NB4 (cell line): ENCODE measurements at regions not wholly inside any gene's neighbourhood (a gene's known extent, or its start where the extent isn't known, plus 50 kb on each side); places are given as distances from the start of the nearest gene placed in this dataset.

Experiments used
- DNase-seq: peaks from one replicate; pipeline ENCODE4 v3.0.0; 2010; ENCODE audit warnings: low read depth
- H3K4me3 ChIP-seq: one replicate; pipeline ENCODE4 v1.5.1; 2011; ENCODE audit warnings: mild to moderate bottlenecking, low read depth, low read length, moderate library complexity
- MYC ChIP-seq: IDR thresholded peaks from 2 replicates; pipeline ENCODE4 v1.6.1; 2011; ENCODE audit warnings: low read depth, low read length
- POLR2A ChIP-seq: IDR thresholded peaks from 2 replicates; pipeline ENCODE4 v1.6.1; 2011; ENCODE audit warnings: mild to moderate bottlenecking; ENCODE audit not compliant: insufficient read length; ENCODE audit errors: extremely low read depth
- TF ChIP-seq, protein P1 (sequence below): IDR thresholded peaks from 2 replicates; pipeline ENCODE4 v1.6.1; 2011; ENCODE audit warnings: low read depth, low read length
- TF ChIP-seq, protein P2 (sequence below): IDR thresholded peaks from one replicate; pipeline ENCODE4 v1.5.1; 2012; ENCODE audit warnings: low read depth, low read length

DNA sequence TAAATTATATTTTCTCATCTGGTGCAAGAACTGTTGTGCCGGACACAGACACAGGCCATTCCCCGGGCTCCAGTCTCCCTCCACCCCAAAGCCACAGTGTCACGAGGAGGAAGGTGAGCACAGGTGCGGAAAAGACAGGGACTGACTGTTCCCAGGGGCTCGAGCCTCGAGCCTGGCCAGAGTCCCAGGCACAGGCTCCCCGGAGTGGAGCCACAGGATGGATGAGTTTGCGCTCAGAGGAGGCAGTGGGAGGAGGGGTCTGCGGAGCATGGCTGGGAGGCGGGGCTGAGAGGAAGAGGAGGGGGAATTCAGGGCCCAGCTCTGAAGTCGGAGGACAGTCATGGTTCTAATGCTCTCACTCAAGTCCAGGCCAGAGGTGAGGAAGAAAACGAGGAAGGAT is 284.8 kb downstream of the SMOC2 start:
- TF ChIP-seq POLR2A (no peak), MYC (no peak)
- TF ChIP-seq, protein P1, sequence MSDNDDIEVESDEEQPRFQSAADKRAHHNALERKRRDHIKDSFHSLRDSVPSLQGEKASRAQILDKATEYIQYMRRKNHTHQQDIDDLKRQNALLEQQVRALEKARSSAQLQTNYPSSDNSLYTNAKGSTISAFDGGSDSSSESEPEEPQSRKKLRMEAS, result no peak
- TF ChIP-seq, protein P2, sequence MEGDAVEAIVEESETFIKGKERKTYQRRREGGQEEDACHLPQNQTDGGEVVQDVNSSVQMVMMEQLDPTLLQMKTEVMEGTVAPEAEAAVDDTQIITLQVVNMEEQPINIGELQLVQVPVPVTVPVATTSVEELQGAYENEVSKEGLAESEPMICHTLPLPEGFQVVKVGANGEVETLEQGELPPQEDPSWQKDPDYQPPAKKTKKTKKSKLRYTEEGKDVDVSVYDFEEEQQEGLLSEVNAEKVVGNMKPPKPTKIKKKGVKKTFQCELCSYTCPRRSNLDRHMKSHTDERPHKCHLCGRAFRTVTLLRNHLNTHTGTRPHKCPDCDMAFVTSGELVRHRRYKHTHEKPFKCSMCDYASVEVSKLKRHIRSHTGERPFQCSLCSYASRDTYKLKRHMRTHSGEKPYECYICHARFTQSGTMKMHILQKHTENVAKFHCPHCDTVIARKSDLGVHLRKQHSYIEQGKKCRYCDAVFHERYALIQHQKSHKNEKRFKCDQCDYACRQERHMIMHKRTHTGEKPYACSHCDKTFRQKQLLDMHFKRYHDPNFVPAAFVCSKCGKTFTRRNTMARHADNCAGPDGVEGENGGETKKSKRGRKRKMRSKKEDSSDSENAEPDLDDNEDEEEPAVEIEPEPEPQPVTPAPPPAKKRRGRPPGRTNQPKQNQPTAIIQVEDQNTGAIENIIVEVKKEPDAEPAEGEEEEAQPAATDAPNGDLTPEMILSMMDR, result no peak
- no peak for DNase-seq
- H3K4me3 ChIP-seq, result no peak overlapping the region

DNA sequence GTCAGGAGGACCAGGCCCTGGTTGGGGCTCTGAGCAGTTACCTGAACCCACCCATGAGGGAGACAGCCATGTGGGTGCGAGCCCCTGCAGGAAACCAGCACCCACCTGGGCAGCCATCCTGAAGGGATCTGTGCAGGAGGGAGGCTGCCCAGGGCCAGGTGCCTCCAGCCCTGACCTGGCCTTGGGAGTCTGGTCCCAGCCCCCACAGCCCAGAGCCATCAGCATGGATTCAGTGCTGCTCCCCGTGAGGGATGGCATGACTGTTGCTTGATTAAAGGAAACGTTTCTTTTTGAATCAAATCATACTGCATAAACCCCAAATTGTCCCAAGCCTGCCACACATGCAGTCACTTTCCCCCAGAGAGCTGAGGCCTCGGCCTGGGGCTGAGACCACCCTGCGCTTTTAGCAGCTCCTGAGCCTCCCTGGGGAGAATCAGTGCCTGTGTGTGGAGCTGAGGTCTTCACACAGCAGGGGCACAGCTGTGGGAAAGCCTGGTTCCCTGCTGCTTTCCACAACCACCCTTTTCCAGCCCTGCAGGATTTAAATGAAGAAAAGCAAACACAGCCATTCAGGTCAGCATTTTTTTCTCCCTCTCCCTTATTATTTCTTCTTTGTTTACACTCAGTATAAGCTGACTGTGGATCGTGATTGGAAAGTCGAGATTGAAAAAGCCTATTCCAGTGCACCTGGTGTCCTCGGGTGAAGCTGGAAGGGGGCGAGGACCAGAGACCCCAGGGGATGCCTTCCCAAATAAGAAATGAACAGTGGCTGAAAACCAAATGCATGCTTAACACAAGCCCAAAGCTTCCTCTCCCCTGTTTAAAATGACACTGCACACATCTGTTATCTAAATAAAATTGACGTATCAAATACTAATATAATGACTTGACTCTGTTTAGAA is 283.9 kb downstream of the SMOC2 start:
- DNase-seq, result no peak
- TF ChIP-seq MYC, result no peak
- TF ChIP-seq, protein P1, result no peak
- H3K4me3 ChIP-seq, result no peak overlapping the region

DNA sequence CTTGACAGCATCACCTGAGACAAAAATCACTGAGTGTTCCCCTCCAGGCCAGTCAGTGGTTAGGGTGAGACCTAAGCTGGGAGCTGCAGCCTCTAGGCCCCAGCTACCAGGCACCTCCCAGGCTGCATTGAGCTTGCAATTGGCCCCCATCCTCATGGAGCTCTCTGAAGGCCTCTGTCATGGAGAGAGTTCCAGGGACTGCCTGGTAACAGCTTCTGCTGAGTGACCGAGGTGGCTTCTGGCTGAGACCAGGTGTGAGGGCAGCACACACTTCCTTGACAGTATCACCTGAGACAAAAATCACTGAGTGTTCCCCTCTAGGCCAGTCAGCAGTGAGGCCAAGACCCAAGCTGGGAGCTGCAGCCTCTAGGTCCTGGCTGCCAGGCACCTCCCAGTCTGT is 283.0 kb downstream of the SMOC2 start:
- DNase-seq, result no peak
- TF ChIP-seq POLR2A, result no peak
- TF ChIP-seq, protein P1, result no peak
- TF ChIP-seq MYC, result no peak
- TF ChIP-seq, protein P2, result no peak
- H3K4me3 ChIP-seq, result no peak overlapping the region

DNA sequence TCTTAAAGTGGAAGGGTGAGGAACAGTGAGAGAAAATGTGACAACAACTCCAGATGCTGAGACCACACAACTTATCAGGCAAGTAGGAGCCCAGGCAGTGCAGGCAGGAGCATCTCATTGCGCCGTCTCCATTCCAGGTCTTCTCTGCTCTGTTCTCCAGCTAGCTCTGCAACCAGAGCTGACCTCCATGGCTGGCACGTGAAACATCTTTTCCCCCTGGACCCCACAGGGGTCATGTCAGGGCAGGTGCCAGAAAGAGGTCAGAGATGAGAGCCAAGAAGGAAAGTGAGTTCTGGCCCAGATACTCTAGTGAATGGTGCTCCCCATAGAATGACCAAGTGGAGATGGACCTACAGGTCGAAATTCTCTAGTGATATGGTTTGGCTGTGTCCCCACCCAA is 281.4 kb downstream of the SMOC2 start:
- no peak overlapping the region for H3K4me3 ChIP-seq
- no peak for TF ChIP-seq POLR2A
- TF ChIP-seq, protein P2, result no peak

DNA sequence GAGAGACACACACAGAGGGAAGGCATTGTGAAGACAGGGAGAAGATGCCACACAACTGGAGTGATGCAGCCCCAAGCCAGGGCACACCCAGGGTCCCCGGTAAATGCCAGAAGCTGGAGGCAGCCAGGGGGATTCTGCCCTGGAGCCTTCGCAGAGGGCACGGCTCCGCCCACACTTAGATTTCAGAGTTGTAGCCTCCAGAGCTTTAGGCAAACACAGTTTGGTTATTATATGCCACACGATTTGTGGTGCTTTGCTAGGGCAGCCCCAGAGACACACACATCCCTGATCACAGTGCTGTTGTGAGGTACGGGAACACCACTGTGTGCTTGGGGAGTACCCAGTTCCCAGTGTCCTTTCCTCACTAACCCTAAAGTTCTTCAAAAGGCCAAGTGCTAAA is 280.6 kb downstream of the SMOC2 start:
- no peak for DNase-seq
- no peak overlapping the region for H3K4me3 ChIP-seq
- TF ChIP-seq, protein P1, result no peak
- no peak for TF ChIP-seq MYC
- TF ChIP-seq, protein P2, result no peak
- TF ChIP-seq POLR2A, result no peak

More for the DNA sequence above, 281.4 kb downstream of the SMOC2 start:
- DNase-seq, result no peak

DNA sequence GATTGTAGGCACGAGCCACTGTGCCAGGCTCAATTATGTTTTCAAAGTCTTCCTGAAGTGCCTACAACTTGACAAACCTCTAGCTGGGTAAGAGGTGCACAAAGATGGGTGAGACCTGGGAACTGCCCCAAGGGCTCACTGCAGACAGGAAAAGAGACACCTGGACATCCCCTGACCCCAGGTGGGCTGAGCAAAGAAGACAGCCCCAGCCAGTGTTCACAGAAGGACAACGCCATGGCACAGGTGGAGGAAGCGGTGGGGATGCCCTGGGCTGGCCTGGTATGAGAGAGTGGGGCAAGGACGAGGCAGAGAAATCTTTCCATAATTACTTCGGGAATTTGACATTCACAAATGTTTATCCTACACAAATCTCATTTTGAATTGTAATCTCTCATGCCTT is 278.9 kb downstream of the SMOC2 start:
- DNase-seq, result no peak
- no peak overlapping the region for H3K4me3 ChIP-seq
- no peak for TF ChIP-seq MYC

DNA sequence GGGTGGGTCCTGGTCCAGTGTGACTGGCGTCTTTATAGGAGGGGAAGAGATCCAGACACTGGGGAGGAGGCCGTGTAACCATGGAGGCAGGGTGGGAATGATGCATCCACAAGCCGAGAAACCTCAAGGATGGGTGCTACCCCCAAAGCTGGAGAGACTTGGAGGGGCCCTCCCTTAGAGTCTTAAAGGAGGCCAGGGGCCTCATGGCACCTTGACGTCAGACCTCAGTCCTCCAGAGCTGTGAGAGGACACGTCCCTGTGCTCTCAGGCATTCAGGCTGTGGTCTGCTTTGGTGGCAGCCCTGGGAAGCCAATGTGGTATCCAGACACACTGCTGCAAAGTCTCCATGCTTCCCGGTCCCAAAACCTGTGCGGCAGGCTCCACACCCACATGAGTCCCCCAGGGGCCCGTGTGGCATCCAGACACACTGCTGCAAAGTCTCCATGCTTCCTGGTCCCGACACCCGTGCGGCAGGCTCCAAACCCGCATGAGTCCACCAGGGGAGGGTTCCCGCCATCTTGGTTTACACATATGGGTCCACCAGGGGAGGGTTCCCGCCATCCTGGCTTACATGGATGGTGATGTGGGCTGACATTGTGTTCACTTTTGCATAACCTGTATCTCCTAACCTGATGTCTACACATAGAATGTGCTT is 278.0 kb downstream of the SMOC2 start:
- DNase-seq, result no peak
- no peak overlapping the region for H3K4me3 ChIP-seq
- TF ChIP-seq MYC, result no peak
- TF ChIP-seq, protein P1, result no peak
- TF ChIP-seq, protein P2, result no peak
- TF ChIP-seq POLR2A, result no peak
